ENCODE measurements at regions not wholly inside any gene's neighbourhood (a gene's known extent, or its start where the extent isn't known, plus 50 kb on each side); places are given as distances from the start of the nearest gene placed in this dataset.

DNA sequence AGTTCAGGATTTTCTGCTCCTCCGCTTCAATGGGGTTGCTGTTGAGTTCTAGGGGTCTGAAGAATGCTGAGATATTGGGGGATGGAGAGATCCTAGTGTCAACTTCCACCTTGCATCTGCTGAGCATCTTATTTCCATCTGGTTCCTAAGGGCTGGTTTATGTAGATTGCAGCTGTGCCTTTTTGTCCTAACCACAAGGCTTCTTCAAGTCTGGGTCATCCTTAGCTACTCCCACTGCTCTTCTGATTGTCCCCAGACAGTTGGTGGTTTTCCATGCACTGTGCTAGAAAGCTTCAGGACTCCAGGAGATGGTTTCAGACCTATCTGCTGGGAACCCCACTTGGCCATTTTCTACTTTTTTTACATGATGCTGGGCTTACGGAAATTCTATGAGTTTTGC, 125.0 kb downstream of the IL20RB start:
- Histone ChIP-seq H3K4me3 (ENCODE audit: low read depth, low read length, poor library complexity, severe bottlenecking) (no peak overlapping the region), H3K27ac (ENCODE audit: low read depth, low read length, poor library complexity, severe bottlenecking) (no peak overlapping the region), H4K20me1 (ENCODE audit: insufficient read depth, low read length) (no peaks in the 10 kb centered on the region), H3K79me2 (ENCODE audit: insufficient read depth, low read depth, low read length) (no peaks in the 10 kb centered on the region), H2AFZ (ENCODE audit: low read length) (no peak overlapping the region), H3K4me2 (ENCODE audit: low read length) (no peak overlapping the region), H3K9me2 (ENCODE audit: insufficient read depth, low read length) (no peaks in the 10 kb centered on the region), H3K9me3 (ENCODE audit: low read length) (no peaks in the 10 kb centered on the region), H3K4me1 (ENCODE audit: insufficient read depth, low read length, poor library complexity, severe bottlenecking) (no peaks in the 10 kb centered on the region), H3K36me3 (ENCODE audit: insufficient read depth, low read length) (no peaks in the 10 kb centered on the region)
- TF ChIP-seq, protein P1, sequence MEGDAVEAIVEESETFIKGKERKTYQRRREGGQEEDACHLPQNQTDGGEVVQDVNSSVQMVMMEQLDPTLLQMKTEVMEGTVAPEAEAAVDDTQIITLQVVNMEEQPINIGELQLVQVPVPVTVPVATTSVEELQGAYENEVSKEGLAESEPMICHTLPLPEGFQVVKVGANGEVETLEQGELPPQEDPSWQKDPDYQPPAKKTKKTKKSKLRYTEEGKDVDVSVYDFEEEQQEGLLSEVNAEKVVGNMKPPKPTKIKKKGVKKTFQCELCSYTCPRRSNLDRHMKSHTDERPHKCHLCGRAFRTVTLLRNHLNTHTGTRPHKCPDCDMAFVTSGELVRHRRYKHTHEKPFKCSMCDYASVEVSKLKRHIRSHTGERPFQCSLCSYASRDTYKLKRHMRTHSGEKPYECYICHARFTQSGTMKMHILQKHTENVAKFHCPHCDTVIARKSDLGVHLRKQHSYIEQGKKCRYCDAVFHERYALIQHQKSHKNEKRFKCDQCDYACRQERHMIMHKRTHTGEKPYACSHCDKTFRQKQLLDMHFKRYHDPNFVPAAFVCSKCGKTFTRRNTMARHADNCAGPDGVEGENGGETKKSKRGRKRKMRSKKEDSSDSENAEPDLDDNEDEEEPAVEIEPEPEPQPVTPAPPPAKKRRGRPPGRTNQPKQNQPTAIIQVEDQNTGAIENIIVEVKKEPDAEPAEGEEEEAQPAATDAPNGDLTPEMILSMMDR (conservative IDR thresholded peaks at IDR 0.05; ENCODE audit: low read length): no peak
- no peak for TF ChIP-seq EZH2phosphoT487 (IDR thresholded peaks at IDR 0.05; ENCODE audit: borderline replicate concordance, low read depth, low read length)
- ChIA-PET CTCF (ENCODE audit: unreplicated experiment) (no interaction called here), POLR2A (interaction anchor here (0.8 kb wide), 1 partner anchor 14 kb away, joined by 3 read pairs; no protein-coding TSS in a partner anchor)
- DNase-seq (ENCODE audit: low spot score): no peak
- no TSS peak for BruUV-seq (replicated peaks)
- intact Hi-C loops (cut with micrococcal nuclease; ENCODE audit: unreplicated experiment): no loop called here

DNA sequence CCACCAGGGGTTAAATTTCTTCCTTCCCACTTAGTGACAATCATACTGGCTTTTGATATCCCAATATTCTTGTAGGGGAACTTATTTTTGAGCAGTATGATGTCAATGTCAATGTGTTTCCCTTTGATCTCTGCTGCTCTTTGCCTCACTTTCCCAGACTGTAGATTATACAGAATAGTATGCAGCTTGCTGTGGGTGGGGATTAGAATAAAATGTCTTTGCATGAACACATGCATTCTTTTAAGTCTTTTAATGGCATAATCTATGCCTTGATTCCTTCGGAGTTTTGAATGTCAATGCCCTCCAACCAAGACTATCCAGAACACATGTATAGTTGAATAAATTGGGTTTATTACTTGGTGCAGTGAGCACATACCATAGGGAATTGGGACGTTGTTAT, 125.5 kb downstream of the IL20RB start:
- H3K4me3 ChIP-seq (ENCODE audit: low read depth, low read length, poor library complexity, severe bottlenecking): no peak overlapping the region

GRCh38 chr3:137084586-137084985, 126.8 kb downstream of the IL20RB start:
- no TSS peak for BruUV-seq (replicated peaks)
- H3K4me3 ChIP-seq (ENCODE audit: low read depth, low read length, poor library complexity, severe bottlenecking): no peak overlapping the region
- intact Hi-C loops (cut with micrococcal nuclease; ENCODE audit: unreplicated experiment): no loop called here
- no peaks in the 10 kb centered on the region for H3K9me3 ChIP-seq (ENCODE audit: low read length)
- H3K79me2 ChIP-seq (ENCODE audit: insufficient read depth, low read depth, low read length): no peaks in the 10 kb centered on the region
- H3K4me2 ChIP-seq (ENCODE audit: low read length): no peak overlapping the region
- H3K9me2 ChIP-seq (ENCODE audit: insufficient read depth, low read length): no peaks in the 10 kb centered on the region
- no peaks in the 10 kb centered on the region for H3K36me3 ChIP-seq (ENCODE audit: insufficient read depth, low read length)
- no peaks in the 10 kb centered on the region for H4K20me1 ChIP-seq (ENCODE audit: insufficient read depth, low read length)
- DNase-seq (ENCODE audit: low spot score): no peak
- H3K27ac ChIP-seq (ENCODE audit: low read depth, low read length, poor library complexity, severe bottlenecking): no peak overlapping the region
- ChIA-PET CTCF (ENCODE audit: unreplicated experiment) (no interaction called here), POLR2A (no interaction called here)
- no peak overlapping the region for H2AFZ ChIP-seq (ENCODE audit: low read length)
- TF ChIP-seq, protein P1 (conservative IDR thresholded peaks at IDR 0.05; ENCODE audit: low read length): no peak
- TF ChIP-seq EZH2phosphoT487 (IDR thresholded peaks at IDR 0.05; ENCODE audit: borderline replicate concordance, low read depth, low read length): no peak
- no peaks in the 10 kb centered on the region for H3K4me1 ChIP-seq (ENCODE audit: insufficient read depth, low read length, poor library complexity, severe bottlenecking)

More for the DNA sequence above, 125.5 kb downstream of the IL20RB start:
- H3K79me2 ChIP-seq (ENCODE audit: insufficient read depth, low read depth, low read length): no peaks in the 10 kb centered on the region
- no peaks in the 10 kb centered on the region for H3K36me3 ChIP-seq (ENCODE audit: insufficient read depth, low read length)
- ChIA-PET CTCF (ENCODE audit: unreplicated experiment) (no interaction called here), POLR2A (no interaction called here)
- H3K4me2 ChIP-seq (ENCODE audit: low read length): no peak overlapping the region
- H3K27ac ChIP-seq (ENCODE audit: low read depth, low read length, poor library complexity, severe bottlenecking): no peak overlapping the region
- no peak overlapping the region for H2AFZ ChIP-seq (ENCODE audit: low read length)
- no peaks in the 10 kb centered on the region for H3K4me1 ChIP-seq (ENCODE audit: insufficient read depth, low read length, poor library complexity, severe bottlenecking)
- no peaks in the 10 kb centered on the region for H3K9me2 ChIP-seq (ENCODE audit: insufficient read depth, low read length)
- no peaks in the 10 kb centered on the region for H4K20me1 ChIP-seq (ENCODE audit: insufficient read depth, low read length)
- BruUV-seq (replicated peaks): no TSS peak
- TF ChIP-seq, protein P1 (conservative IDR thresholded peaks at IDR 0.05; ENCODE audit: low read length): no peak
- TF ChIP-seq EZH2phosphoT487 (IDR thresholded peaks at IDR 0.05; ENCODE audit: borderline replicate concordance, low read depth, low read length): no peak
- DNase-seq (ENCODE audit: low spot score): no peak
- intact Hi-C loops (cut with micrococcal nuclease; ENCODE audit: unreplicated experiment): no loop called here
- no peaks in the 10 kb centered on the region for H3K9me3 ChIP-seq (ENCODE audit: low read length)
